B cell (primary cell): ENCODE measurements at regions not wholly inside any gene's neighbourhood (a gene's known extent, or its start where the extent isn't known, plus 50 kb on each side); places are given as distances from the start of the nearest gene placed in this dataset.
"Not testable (repeated sequence)": the region's sequence is repeated elsewhere in the genome, so short reads cannot be mapped to it uniquely, and the experiment has no call there.

Experiments used
- EZH2 ChIP-seq: IDR thresholded peaks from 2 replicates; pipeline ENCODE4 v1.6.1; 2012; ENCODE audit warnings: borderline replicate concordance, low read depth, mild to moderate bottlenecking, moderate library complexity, low read length; ENCODE audit not compliant: insufficient read depth, poor library complexity, severe bottlenecking
- TF ChIP-seq, protein P1 (sequence below): fragments of 200-600 bp; IDR thresholded peaks from one replicate; pipeline ENCODE4 v1.8.0; 2022; ENCODE audit warnings: antibody characterized with exemption, mild to moderate bottlenecking

DNA sequence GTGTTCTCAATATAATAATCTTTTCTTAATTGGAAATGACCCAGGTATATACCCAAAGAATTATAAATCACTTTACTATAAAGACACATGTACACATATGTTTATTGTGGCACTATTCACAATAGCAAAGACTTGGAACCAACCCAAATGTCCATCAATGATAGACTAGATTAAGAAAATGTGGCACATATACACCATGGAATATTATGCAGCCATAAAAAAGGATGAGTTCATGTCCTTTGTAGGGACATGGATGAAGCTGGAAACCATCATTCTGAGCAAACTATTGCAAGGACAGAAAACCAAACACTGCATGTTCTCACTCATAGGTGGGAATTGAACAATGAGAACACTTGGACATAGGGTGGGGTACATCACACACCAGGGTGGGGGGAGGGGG, 56.8 kb downstream of the SCGB2B2 start:
- TF ChIP-seq, protein P1, sequence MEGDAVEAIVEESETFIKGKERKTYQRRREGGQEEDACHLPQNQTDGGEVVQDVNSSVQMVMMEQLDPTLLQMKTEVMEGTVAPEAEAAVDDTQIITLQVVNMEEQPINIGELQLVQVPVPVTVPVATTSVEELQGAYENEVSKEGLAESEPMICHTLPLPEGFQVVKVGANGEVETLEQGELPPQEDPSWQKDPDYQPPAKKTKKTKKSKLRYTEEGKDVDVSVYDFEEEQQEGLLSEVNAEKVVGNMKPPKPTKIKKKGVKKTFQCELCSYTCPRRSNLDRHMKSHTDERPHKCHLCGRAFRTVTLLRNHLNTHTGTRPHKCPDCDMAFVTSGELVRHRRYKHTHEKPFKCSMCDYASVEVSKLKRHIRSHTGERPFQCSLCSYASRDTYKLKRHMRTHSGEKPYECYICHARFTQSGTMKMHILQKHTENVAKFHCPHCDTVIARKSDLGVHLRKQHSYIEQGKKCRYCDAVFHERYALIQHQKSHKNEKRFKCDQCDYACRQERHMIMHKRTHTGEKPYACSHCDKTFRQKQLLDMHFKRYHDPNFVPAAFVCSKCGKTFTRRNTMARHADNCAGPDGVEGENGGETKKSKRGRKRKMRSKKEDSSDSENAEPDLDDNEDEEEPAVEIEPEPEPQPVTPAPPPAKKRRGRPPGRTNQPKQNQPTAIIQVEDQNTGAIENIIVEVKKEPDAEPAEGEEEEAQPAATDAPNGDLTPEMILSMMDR, result not testable (repeated sequence)
- TF ChIP-seq EZH2, result not testable (repeated sequence)
